GM12878 (cell line): ENCODE measurements at regions not wholly inside any gene's neighbourhood (a gene's known extent, or its start where the extent isn't known, plus 50 kb on each side); places are given as distances from the start of the nearest gene placed in this dataset.

Source experiments
- CREM ChIP-seq: IDR thresholded peaks from 2 replicates; pipeline ENCODE4 v1.6.1; 2014; ENCODE audit warnings: antibody characterized with exemption, low read depth
- EP300 ChIP-seq, 2 experiments: fragments of 150-350 bp in 1 of 2; IDR thresholded peaks; 2 replicates each; pipeline ENCODE4 v1.6.1; 2011 to 2012; ENCODE audit warnings: low read depth in 2 of 2, low read length in 2 of 2, borderline replicate concordance in 1 of 2, improper control_type of control experiment in 1 of 2, inconsistent platforms in 1 of 2; ENCODE audit not compliant: control insufficient read depth in 1 of 2
- FOXM1 ChIP-seq: IDR thresholded peaks from 2 replicates; pipeline ENCODE4 v1.6.1; 2012; ENCODE audit warnings: low read depth, mild to moderate bottlenecking, inconsistent platforms, low read length, moderate library complexity
- GABPA ChIP-seq: IDR thresholded peaks from 2 replicates; pipeline ENCODE4 v1.6.1; 2014; ENCODE audit warnings: antibody characterized with exemption, low read depth, mild to moderate bottlenecking, inconsistent platforms
- JUND ChIP-seq: IDR thresholded peaks from 2 replicates; pipeline ENCODE4 v1.6.1; 2012; ENCODE audit warnings: low read depth, mild to moderate bottlenecking, low read length, improper control_type of control experiment, moderate library complexity
- NFIC ChIP-seq: IDR thresholded peaks from 2 replicates; pipeline ENCODE4 v1.6.1; 2012; ENCODE audit warnings: low read depth, mild to moderate bottlenecking, inconsistent platforms, low read length, moderate library complexity
- PML ChIP-seq: IDR thresholded peaks from 2 replicates; pipeline ENCODE4 v1.6.1; 2012; ENCODE audit warnings: low read length, inconsistent platforms
- RELA ChIP-seq: fragments of 450-650 bp; IDR thresholded peaks from 2 replicates; pipeline ENCODE4 v1.8.0; 2014; ENCODE audit warnings: borderline replicate concordance; ENCODE audit not compliant: partially characterized antibody
- ZBTB33 ChIP-seq: fragments of 450-650 bp; IDR thresholded peaks from 2 replicates; pipeline ENCODE4 v1.6.1; 2017; ENCODE audit warnings: mild to moderate bottlenecking
- TF ChIP-seq, protein P1 (sequence below): IDR thresholded peaks from 2 replicates; pipeline ENCODE4 v1.6.1; 2012; ENCODE audit warnings: mild to moderate bottlenecking, low read depth, low read length
- TF ChIP-seq, protein P2 (sequence below), 3 experiments: IDR thresholded peaks in 2 of 3; conservative IDR thresholded peaks in 1 of 3; 2 replicates each; pipeline ENCODE4 v1.5.1; 2011; ENCODE audit warnings: low read depth in 3 of 3, low read length in 3 of 3, mild to moderate bottlenecking in 3 of 3, control low read depth in 2 of 3, moderate library complexity in 2 of 3, inconsistent platforms in 1 of 3, mixed read lengths in 1 of 3; ENCODE audit not compliant: control insufficient read depth in 2 of 3, insufficient read depth in 1 of 3; ENCODE audit errors: extremely low read depth in 1 of 3

DNA sequence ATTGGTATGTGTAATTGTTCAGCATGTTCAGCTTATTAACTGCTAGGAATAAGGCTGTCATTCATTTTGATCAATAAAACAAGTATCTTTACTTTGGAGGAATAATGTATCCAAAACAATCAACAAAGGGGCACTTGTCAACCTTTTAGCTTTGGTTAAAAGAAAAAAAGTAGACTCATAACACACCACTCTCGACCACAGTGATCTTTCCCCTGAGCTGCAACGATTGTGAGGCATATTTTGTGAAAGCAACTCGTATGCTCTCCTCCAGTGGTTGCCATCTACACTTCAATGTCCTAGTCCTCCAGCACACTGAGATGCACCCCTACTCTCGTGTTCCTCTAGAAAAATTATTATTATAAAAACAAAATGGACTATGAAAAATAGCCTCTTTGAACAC, 60.1 kb upstream of the PDE7B start:
- no peak for TF ChIP-seq GABPA
- TF ChIP-seq, protein P1, sequence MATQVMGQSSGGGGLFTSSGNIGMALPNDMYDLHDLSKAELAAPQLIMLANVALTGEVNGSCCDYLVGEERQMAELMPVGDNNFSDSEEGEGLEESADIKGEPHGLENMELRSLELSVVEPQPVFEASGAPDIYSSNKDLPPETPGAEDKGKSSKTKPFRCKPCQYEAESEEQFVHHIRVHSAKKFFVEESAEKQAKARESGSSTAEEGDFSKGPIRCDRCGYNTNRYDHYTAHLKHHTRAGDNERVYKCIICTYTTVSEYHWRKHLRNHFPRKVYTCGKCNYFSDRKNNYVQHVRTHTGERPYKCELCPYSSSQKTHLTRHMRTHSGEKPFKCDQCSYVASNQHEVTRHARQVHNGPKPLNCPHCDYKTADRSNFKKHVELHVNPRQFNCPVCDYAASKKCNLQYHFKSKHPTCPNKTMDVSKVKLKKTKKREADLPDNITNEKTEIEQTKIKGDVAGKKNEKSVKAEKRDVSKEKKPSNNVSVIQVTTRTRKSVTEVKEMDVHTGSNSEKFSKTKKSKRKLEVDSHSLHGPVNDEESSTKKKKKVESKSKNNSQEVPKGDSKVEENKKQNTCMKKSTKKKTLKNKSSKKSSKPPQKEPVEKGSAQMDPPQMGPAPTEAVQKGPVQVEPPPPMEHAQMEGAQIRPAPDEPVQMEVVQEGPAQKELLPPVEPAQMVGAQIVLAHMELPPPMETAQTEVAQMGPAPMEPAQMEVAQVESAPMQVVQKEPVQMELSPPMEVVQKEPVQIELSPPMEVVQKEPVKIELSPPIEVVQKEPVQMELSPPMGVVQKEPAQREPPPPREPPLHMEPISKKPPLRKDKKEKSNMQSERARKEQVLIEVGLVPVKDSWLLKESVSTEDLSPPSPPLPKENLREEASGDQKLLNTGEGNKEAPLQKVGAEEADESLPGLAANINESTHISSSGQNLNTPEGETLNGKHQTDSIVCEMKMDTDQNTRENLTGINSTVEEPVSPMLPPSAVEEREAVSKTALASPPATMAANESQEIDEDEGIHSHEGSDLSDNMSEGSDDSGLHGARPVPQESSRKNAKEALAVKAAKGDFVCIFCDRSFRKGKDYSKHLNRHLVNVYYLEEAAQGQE = no peak
- no peak for TF ChIP-seq JUND
- no peak for TF ChIP-seq EP300 (IDR thresholded peaks at IDR 0.05; ENCODE audit: borderline replicate concordance in 1 of 2, control insufficient read depth in 1 of 2, low read depth in 2 of 2, low read length in 2 of 2)
- TF ChIP-seq RELA = no peak
- TF ChIP-seq PML = no peak
- no peak for TF ChIP-seq FOXM1
- no peak for TF ChIP-seq CREM
- TF ChIP-seq, protein P2, sequence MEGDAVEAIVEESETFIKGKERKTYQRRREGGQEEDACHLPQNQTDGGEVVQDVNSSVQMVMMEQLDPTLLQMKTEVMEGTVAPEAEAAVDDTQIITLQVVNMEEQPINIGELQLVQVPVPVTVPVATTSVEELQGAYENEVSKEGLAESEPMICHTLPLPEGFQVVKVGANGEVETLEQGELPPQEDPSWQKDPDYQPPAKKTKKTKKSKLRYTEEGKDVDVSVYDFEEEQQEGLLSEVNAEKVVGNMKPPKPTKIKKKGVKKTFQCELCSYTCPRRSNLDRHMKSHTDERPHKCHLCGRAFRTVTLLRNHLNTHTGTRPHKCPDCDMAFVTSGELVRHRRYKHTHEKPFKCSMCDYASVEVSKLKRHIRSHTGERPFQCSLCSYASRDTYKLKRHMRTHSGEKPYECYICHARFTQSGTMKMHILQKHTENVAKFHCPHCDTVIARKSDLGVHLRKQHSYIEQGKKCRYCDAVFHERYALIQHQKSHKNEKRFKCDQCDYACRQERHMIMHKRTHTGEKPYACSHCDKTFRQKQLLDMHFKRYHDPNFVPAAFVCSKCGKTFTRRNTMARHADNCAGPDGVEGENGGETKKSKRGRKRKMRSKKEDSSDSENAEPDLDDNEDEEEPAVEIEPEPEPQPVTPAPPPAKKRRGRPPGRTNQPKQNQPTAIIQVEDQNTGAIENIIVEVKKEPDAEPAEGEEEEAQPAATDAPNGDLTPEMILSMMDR (IDR thresholded peaks at IDR 0.05 in 2 of 3, conservative IDR thresholded peaks at IDR 0.05 in 1 of 3; ENCODE audit: control insufficient read depth in 2 of 3, extremely low read depth in 1 of 3, insufficient read depth in 1 of 3, low read depth in 3 of 3, low read length in 3 of 3) = no peak
- TF ChIP-seq ZBTB33 = no peak
- TF ChIP-seq NFIC = no peak
